Ishikawa (cell line): ENCODE measurements at regions not wholly inside any gene's neighbourhood (a gene's known extent, or its start where the extent isn't known, plus 50 kb on each side); places are given as distances from the start of the nearest gene placed in this dataset.

Experiments
- CREB1 ChIP-seq: IDR thresholded peaks from 2 replicates; pipeline ENCODE4 v1.6.1; 2012; ENCODE audit warnings: low read depth
- EP300 ChIP-seq: IDR thresholded peaks from 2 replicates; pipeline ENCODE4 v1.6.1; 2012; ENCODE audit warnings: borderline replicate concordance
- MAX ChIP-seq: IDR thresholded peaks from 2 replicates; pipeline ENCODE4 v1.6.1; 2012
- RAD21 ChIP-seq: IDR thresholded peaks from 2 replicates; pipeline ENCODE4 v1.6.1; 2012; ENCODE audit warnings: low read depth
- TCF12 ChIP-seq: IDR thresholded peaks from 2 replicates; pipeline ENCODE4 v1.6.1; 2012; ENCODE audit warnings: low read depth
- YY1 ChIP-seq: IDR thresholded peaks from 2 replicates; pipeline ENCODE4 v1.6.1; 2012; ENCODE audit warnings: low read depth
- TF ChIP-seq, protein P1 (sequence below): IDR thresholded peaks from 2 replicates; pipeline ENCODE4 v1.6.1; 2012; ENCODE audit warnings: low read depth, mild to moderate bottlenecking
- TF ChIP-seq, protein P2 (sequence below): IDR thresholded peaks from 2 replicates; pipeline ENCODE4 v1.6.1; 2012

DNA sequence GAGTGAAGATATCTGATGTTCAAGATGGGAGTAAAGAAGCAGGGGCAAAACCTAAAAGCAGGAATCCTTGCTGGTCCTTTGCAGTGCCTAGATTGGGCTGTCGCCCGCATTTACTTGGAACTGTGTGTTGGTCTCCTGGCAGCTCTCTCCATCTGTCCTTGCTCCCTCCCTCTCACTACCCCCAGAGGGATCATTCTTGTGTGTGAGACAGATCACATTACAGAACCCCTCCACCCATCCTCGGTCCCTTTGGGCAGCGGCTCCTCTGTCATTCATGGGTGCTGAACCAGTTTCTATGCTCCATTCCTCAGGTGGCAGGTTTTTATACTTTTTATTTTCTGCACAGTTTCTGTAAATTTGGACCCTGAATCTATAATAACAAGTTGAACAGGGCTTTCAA, 99.4 kb upstream of the MYOCD start:
- TF ChIP-seq YY1 (no peak), EP300 (no peak), MAX (no peak), RAD21 (no peak), CREB1 (no peak), TCF12 (no peak)
- TF ChIP-seq, protein P1, sequence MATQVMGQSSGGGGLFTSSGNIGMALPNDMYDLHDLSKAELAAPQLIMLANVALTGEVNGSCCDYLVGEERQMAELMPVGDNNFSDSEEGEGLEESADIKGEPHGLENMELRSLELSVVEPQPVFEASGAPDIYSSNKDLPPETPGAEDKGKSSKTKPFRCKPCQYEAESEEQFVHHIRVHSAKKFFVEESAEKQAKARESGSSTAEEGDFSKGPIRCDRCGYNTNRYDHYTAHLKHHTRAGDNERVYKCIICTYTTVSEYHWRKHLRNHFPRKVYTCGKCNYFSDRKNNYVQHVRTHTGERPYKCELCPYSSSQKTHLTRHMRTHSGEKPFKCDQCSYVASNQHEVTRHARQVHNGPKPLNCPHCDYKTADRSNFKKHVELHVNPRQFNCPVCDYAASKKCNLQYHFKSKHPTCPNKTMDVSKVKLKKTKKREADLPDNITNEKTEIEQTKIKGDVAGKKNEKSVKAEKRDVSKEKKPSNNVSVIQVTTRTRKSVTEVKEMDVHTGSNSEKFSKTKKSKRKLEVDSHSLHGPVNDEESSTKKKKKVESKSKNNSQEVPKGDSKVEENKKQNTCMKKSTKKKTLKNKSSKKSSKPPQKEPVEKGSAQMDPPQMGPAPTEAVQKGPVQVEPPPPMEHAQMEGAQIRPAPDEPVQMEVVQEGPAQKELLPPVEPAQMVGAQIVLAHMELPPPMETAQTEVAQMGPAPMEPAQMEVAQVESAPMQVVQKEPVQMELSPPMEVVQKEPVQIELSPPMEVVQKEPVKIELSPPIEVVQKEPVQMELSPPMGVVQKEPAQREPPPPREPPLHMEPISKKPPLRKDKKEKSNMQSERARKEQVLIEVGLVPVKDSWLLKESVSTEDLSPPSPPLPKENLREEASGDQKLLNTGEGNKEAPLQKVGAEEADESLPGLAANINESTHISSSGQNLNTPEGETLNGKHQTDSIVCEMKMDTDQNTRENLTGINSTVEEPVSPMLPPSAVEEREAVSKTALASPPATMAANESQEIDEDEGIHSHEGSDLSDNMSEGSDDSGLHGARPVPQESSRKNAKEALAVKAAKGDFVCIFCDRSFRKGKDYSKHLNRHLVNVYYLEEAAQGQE: no peak
- TF ChIP-seq, protein P2, sequence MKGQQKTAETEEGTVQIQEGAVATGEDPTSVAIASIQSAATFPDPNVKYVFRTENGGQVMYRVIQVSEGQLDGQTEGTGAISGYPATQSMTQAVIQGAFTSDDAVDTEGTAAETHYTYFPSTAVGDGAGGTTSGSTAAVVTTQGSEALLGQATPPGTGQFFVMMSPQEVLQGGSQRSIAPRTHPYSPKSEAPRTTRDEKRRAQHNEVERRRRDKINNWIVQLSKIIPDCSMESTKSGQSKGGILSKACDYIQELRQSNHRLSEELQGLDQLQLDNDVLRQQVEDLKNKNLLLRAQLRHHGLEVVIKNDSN: no peak
